HG03045 (cell line): ENCODE measurements at regions not wholly inside any gene's neighbourhood (a gene's known extent, or its start where the extent isn't known, plus 50 kb on each side); places are given as distances from the start of the nearest gene placed in this dataset.

ENCODE experiments used
- ATAC-seq: cut with Tn5 transposase; IDR thresholded peaks from one replicate; pipeline ENCODE4 v1.9.1; 2021; ENCODE audit warnings: mild to moderate bottlenecking, moderate library complexity; ENCODE audit not compliant: unreplicated experiment

DNA sequence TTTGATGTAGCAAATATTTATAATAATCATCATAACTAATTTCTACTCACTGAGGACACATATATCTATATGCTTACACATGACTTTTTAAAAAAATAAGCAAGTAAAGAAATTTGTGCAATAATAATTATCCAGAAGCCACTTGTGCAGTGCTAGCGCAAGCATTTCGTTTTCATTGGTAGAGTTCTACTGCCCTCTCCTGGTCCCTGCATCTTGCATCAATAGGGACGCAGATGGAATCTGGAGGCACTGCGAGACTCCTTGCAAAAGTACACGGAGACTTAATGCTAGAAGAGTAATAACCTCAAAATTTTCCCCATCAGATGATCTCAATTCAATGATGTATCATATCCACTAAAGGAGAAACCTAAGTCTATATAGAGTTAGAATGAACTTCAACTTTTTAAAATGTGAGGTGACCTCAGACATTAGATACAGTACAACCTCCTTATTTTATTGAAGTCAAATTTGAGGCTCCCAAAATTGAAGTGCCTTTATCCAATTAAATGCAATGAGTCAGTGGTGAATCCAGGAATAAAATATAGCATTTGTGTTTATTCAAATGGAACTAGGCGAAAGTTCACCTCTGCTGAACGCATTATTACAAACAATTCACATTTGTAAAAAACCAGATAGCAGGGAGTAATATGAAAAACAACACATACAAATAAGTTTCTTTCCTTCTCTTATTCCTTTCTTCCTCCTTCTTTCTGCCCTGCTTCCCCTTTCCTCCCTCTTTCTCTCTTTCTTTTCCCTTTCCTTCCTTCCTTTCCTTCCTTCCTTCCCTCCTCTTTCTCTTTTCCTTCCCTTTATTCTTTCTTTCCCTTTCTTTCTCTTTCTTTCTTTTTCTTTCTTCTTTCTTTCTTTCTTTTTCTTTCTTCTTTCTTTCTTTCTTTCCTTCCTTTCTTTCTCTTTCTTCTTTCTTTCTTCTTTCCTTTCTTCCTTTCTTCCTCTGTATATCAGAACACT is 450.0 kb downstream of the ANKRD50 start:
- ATAC-seq: peak; percentile 75

DNA sequence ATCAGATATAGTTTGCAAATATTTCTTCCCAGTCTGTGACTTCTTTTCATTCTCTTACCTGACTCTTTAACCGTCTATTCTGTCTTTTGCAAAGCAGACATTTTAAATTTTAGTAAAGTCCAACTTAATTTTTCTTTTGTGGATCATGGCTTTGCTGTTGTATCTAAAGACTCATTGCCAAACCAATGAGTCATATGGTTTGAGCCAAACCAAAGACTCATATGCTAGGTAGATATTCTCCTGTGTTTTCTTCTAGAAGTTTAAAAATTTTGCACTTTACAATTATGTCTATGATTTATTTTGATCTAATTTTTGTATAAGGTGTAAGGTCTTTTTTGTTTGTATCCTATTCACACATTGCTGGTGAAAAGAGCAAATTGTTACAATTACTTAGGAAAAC is 446.8 kb downstream of the ANKRD50 start:
- ATAC-seq: no peak

DNA sequence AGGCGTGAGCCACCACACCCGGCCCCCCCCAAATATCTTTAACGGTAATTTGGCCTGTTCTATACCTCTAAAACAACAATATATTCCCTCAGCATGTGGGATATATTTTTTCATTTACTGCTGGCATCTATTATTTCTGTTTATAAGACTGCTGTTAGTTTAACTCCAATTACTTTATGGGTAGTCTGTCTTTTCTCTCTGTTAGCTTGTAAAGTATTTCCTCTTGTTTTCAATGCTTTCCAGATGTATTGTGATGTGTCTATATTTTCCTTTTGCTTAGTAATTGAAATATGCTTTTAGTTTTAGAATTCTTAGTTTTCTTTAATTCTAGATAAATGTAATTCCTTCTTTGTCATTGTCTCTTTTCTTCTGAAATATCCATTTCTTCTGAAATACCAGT is 445.8 kb downstream of the ANKRD50 start:
- no peak for ATAC-seq

DNA sequence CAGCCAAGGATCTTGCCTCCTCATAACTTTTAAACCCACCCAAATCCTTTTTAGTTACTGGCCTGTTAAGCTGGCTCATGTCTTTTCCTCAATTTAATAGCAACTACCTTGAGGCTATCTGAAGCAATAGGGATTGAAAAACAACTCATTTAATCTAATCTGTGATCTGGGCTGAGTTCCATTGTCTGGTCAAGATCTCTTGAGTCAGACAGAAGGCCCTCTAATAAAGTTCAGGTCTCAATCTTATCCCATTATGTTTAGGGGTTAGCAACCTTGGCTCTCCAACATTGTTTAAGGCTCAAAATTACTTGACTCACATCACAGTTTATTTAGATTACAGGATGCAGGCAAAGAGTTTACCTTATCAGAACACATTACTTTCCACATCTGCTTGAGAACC is 436.1 kb downstream of the ANKRD50 start:
- ATAC-seq: no peak

DNA sequence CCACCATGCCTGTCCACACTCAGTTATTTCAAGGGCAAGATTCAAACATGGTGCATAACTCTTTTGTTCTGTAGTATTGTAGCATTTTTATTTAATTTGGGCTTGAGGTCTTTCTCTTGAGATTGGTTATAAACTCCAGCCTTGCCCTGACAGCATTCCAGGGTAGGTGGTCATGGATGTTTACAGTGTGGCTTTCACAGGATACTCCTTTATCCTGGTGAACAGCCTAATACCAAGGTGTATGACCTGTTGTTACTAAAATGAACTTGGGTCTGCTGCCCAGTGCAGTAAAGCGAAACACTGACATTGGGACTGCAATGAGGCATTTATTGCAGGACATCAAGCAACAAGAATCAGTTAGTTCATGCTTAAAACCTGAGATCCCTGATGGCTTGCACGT is 434.8 kb downstream of the ANKRD50 start:
- ATAC-seq: no peak

DNA sequence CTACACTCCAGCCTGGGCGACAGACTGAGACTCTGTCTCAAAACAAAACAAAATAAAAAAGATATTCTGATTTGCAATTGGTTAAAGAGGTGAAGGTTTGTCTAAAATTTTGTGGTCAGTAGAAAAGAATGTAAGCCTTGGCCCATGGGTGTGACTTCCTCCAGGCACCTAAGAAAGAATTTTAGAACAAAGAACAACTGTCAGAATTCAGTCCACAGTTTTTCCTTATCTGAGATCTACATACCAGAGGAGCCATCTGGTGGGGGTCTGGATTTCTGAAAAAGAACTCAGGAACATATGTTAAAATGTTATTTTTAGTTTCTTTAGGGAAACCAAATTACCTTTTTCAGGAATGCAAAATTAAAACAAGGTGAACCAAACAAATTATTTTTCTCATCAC is 434.1 kb downstream of the ANKRD50 start:
- ATAC-seq: no peak

DNA sequence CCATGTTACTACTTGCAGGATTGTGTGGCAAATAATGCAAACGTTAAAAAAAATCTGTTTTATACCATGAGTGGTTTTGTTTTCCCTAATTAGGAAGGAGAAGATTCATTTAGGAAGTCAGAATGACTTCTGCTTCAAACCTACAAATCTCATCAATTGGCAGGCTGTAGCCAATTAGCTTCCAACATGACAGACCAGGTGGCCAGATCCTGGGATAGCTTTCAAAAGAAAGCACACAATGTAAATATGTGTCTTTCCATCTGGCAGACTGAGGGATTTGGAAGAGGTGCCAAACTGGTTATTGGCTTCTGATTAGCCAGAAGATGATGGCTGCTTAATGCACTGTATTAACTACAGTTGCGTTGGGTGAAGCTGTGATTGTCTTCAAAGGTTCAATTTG is 432.8 kb downstream of the ANKRD50 start:
- ATAC-seq: no peak

DNA sequence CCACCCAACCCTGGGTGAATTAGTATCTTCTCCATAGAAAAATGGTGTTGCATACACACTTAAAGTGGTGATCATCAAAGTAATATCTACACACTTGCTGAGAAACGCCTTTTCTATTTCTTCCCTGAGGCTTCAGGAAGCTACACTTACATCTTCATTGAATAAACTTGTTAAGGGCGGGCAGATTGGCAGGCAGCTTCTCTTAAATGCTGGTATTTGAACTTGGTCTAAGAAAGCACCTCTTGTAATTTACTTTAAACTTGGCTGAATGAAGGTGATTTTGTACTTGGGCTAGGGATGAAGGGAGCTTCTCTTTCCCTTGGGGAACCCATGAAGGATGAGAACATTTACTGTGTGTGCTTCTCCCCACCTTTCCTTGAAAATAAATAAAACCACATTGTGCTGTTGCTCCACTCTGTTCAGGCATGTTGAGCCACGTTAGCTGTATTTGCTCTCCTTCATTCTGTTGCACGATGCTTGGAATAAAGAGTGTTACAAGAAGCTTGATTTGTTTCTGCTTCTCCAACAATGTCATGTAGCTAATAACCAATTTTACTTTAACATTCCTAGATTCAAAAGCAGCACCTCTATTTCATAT is 430.1 kb downstream of the ANKRD50 start:
- no peak for ATAC-seq

DNA sequence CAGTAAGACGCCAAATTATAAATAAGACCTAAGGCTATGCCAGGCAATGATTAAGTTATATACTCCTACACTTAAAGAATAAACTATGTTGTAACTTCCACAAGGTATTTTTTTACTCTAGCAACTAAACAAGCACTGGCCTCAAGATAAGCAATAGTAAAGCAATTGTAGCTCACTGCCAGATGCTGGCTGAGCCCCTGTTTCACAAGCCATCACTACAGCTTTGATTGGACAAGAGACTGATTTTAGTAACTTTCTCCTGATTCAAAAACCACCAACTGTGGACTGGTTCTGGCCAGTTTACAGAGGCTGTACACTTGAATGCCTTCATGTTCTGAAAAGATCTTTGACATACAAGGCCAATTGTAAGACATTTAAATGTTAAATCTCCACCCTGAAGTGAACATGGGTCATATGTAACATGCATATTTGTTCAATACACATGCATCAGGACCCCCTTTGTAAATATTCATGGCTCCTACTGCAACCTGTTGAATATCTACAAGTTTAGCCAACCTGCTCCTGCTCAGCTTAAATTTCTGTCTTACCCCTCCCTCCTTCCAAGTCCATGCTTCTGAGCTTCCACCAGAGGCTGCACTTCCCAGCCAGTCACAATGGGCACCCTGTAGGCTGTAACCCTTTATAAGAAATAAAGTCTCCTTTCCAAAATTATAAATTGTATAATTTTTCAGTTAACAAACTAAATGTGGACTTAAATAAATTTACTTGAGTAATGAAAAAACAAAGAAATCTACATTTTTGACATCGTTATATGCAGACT is 423.6 kb downstream of the ANKRD50 start:
- no peak for ATAC-seq

DNA sequence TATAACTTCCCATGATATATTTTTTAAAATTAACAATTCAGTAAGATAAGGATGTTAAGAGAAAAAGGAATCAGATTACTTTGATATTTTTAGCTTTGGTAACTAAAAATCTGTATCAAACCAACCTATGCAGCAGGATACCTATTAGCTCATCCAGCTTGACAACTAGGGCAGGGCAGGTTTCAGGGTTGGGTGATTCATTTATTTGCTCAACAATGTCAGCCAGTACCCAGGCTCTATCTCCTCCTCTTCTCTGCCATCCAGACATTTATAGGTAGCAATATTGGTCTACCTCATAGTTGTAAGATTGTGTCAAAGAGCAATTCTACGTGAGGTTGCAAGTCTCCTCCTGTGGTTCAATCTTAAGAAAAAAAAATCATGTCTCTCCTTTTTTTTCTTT is 421.9 kb downstream of the ANKRD50 start:
- no peak for ATAC-seq

DNA sequence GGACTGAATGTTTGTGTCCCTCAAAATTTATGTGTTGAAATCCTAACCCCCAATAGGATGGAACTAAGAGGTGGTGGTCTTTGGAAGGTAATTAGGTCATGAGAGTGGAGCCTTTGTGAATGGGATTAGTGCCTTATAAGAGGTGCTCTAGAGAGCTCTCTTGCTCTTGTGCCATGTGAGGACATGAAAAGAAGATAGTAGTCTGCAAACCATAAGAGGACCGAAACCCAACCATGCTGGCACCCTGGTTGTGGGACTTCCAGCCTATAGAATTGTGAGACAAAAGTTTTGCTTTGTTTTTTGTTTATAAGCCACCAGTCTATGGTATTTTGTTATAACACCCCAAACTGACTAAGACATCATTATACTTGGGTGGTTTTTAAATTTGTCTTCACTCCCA is 417.1 kb downstream of the ANKRD50 start:
- no peak for ATAC-seq

DNA sequence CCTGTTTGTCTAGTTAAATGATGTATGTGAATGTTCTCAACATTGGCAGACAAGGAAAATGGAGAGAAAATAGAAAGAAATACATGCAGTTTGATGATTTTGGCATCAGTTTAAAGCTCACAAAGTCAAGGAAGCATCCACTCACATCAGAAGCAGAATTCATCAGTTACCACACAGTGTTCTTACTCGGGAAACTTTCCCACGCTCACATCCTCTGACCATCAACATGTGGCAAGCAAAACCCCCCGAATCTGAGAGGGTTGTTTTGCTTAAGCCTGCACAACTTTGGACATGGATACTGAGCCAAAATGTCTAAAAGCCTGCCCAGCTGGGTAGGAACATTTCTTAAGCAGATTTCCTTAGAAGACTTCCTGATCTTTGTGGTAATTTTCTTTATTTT is 407.6 kb downstream of the ANKRD50 start:
- no peak for ATAC-seq

DNA sequence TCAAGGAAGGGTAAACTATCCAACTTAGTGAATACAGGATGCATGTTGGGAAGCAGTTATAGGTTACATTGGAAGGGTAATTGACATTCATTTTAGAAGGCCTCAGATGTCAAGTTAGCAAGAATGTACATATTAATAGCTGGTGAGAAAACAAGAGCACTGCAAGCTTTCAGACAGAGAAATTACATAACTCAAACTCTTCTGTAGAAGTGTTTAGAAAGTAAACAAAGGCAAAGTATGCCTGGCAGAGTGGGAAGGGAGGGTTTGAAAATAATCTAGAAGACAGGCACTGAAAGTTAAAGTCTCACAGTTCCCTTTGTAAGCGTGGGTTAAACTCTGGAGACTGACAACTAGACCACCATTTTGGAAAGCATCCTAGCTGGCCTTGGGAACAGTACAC is 406.2 kb downstream of the ANKRD50 start:
- no peak for ATAC-seq

DNA sequence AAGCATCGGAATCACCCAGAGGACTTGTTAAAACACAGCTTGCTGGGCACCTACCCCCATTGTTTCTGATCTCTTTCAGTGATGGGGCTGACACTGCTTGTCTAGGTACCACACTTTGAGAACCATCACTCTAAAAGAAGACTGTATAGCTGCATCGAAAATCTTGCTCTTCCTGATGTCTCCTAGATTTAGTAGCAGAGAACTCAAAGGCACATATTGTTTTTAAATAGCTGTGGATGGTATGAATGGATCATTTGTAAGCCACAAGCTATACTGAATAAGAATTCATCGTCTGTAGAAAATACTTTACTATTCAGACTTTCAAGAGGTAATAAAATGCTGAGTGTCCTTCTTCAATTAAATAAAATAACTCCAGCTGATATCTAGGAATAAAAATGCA is 405.4 kb downstream of the ANKRD50 start:
- no peak for ATAC-seq

DNA sequence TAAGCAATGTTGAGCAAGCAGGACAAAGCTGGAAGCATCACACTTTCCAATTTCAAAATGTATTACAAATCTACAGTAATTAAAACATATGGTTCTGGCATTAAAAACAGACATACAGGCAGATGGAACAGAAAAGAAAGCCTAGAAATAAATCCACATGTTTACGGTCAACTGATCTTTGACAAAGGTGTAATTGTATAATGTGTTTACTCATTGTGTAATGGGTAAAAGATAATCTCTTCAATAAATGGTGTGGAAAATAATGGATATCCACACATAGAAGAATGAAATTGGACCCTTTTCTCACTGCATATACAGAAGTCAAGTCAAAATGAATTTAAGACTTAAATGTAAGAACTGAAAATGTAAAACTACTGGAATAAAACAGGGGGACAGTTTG is 394.2 kb downstream of the ANKRD50 start:
- no peak for ATAC-seq

DNA sequence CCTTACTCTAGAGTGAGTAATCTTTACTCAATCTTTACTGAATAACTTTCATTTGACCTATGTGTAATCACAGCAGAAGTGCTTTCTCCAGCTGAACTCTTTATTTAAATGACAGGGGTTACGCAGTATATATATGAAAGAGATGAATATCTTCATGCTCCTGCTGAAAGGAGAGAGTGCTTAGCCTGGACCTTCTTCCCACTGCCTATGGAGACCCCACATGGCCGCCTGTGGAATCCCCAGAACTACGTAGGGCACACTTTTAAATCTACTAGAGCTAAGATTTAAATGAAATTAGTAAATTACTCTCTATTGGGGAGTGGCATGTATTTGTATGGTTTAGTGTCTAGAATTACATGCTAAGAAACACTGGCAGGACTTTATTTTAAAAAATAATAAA is 391.2 kb downstream of the ANKRD50 start:
- ATAC-seq: no peak

DNA sequence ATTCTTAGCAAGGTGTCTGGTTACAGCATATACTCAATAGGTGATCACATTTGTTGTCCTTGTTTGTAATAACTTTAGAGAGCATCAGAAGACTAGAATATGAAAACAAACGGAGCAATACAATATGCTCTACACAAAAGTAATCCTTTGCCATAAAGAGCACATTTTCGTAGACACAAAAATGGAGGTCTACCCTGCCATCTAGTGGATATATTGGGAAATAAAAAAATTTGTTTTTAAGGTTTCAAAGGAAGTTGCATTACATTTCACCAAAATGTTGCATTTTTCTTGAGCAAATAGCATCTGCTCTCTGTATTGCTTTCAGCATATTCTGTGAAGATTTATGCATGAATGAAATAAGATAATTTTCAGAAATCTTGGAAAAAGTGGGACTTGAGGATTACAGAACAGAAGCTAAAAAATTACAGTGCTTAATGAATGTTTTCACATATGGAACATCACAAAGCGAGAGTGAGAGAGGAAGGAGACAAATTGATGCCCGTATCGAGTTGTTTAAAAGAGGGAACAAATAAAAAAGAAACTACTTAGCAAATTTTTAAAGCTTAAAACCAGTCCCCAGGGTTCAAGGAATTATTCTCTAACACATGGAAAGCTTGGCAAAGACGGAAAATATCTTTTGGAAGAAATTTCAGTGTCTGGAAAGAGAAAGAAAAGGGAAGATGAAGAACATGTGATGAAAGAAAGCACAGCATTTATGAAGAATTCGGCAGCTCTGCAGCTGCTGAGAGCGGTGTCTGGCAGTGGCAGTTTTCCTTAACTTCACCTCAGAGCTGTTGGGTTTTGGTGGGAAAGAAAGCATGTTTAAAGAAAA is 390.1 kb downstream of the ANKRD50 start:
- ATAC-seq: no peak

DNA sequence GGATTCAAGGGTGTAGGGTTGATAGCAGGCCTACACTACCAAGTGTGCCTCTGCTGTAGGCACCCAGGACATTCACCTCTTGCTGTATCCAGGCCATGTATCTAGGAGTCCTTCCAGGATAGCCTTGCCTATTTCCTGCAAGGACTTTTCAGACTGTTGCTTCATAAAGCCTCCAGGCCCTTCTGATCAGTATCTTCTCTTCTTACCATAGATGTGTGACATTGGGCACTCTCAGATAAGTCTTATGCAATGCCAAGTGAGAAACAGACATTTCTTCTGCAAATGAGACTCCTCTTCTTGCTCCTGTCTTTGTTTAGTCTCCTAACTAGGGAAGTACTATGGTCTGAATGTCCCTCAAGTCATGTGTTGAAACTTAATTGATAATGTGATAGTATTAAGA is 386.8 kb downstream of the ANKRD50 start:
- no peak for ATAC-seq

DNA sequence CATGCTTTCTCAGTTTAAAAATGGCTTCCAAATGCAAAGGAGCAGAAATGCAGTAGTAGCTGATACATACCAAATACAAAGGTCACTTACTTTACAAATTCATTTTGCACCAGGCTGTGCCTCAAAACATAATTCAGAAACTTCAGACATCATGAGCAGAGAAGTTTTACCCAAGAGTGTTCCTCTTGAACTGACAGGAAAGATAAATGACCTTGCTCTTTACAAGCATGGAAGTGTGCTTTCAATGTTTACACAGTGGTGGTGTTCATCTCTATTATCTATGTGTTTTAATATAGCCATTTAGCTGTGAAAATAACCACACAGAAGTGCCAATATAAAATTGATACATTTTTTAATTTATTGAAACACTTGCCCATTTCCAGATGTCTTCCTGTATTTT is 383.4 kb downstream of the ANKRD50 start:
- ATAC-seq: no peak

DNA sequence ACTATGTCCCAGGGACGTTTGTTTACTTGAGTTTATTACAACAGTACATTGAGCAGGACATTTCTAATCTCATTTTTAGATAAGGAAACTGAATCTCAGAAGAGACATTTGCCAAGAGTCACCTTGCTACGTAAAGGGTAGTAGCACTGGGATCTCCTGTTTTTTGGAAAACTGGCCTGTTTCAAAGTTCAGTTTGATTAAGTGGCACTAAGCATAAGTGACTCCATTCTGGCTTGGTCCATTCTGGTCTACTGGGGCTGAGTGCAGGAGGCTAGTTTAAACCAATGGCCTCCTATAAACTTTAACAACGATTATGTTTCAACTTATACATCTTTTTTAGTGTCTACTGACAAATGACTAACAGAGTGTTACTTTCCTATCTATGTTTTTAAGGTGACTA is 382.5 kb downstream of the ANKRD50 start:
- no peak for ATAC-seq

DNA sequence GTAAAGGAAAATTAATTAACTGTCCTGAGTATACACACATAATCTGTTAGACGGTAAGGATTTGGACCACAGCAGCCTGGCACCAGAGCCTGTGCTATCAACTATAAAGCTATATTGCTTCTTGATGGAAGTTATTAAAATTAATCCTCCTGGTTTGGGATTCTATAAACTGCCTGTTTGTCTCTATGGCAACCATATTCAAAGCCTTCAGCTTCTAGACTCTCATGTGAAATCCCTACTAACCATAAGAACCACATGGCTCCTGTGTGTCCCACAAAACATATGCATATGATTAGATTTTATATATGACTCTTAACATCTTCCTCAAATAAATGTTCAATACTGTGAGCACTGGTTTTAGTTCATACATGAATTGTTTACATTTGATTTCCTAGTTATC is 380.8 kb downstream of the ANKRD50 start:
- no peak for ATAC-seq
